DMS114 treated with DMSO at 0.1 percent for 48 hours (cell line): ENCODE measurements at regions not wholly inside any gene's neighbourhood (a gene's known extent, or its start where the extent isn't known, plus 50 kb on each side); places are given as distances from the start of the nearest gene placed in this dataset.

Source experiments
- DNase-seq: peaks from one replicate; lab custom pipeline; 2025; ENCODE audit not compliant: unreplicated experiment; lab: John Stamatoyannopoulos, UW

DNA sequence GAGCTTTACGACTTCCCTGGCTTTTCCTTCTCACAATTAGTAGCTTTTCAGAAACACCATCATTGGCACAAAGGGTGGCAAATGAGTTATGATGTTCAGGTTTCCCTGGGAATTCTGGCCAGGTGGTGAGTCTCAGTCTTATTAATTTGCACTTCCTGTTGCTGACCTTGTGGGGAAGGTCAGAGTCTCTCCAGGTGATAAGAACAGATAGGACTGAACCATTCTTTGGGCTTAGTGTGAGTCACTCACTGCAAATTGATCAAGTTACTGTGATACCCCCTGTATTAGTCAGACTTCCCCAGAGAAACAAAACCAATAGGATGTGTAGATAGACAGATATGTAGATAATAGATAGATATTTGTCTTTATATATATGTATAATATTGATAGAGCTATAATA lies 53.8 kb upstream of the RANBP3L start:
- no peak for DNase-seq

DNA sequence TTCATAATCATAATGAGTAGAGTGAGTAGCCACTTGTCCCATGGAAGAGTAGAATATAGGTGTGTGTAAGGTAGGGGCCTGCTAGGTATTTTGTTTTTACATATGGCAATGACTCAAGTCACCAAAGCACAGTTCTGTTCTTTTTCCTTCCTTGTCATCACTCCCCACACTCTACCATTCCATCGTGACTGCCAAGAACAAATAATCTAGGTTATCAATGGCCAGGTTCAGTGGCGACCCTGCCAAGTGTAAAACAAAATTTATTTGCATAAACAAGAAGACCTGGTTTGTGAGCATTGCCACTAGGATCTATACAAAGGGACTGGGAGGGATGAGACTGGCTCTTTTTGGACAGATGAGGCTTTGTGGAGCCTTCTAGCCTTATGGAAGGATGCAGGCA lies 55.2 kb upstream of the RANBP3L start:
- no peak for DNase-seq

DNA sequence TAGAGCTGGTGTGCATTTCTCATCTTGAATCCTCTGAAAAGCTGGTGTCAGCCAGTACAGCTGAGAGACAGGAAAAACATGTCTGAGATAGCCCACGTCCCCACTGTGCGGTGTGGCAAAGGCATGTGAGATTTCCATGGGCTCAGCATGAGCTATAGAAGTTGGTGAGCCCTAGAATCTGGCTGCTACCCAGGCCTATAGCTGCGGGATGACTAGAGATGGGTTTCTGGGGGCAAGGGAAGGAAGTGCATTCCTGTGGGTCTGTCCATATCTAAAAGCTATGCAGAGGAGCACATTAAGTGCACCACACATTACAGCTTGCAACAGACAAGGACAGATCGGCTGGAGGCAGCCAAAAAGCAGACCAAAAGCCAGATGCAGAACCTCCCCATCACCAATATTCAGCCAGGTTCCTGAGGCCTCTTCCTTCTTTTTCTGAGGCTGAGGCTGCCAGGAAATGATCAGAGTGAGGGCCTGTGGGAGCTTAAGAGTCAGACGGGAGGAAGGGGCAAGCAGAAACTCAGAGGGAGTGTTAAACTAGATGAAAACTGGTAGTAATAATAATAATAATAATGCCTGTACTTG lies 55.8 kb upstream of the RANBP3L start:
- no peak for DNase-seq

DNA sequence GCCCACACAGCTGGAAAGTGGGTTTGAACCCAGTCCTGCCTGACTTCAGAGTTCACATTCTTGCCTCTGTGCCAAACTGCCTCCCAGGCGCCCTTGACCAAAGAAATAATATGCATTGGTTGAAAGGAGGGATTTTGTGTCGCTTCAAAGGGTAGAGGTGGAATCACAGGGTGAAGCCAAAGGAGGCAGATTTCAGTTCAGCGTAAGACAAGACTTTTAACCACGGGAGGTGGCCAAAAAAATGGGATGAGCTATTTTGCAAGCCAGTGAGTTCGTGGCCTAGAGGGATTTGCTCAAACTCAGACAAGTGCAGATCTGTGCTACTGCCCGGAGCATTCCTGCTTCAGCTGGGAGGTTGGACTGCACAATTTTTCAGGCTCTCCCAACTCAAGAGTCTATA lies 57.6 kb upstream of the RANBP3L start:
- no peak for DNase-seq

DNA sequence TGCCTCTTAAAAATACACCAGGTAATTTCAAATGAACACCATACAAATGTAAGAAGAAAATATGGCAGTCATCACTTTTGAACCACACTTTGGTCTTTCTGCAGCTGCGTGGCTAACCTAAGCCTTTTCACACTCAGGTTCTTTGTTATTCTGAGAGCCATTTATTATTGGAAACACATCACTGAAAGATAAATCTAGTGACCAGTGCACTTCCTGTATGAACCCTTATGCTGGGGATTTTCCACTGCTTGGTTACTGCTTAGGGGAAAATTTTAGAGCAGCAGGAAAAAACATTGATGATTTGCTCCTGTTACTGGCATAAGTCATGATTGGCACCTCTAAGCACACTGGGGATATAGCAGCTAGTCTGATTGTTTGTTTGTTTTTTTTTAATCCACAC lies 58.6 kb upstream of the RANBP3L start:
- no peak for DNase-seq

DNA sequence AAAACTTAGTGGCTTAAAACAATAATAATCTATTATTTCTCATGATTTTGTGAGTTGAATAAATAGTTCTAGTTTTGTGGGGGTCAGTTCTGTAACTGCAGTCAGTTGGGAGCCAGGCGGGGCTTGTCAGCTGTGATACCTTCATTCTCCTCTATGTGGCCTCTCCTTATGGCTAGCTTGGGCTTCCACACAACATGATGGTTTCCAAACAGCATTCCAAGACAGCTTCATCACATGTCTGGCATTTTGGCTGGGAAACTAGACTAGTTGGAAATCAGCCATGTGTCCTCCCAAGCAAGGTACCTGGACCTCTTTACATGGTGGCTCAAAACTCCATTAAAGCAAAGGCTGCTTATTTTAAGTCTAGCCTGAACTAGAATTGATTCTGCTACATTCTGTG lies 61.4 kb upstream of the RANBP3L start:
- no peak for DNase-seq

DNA sequence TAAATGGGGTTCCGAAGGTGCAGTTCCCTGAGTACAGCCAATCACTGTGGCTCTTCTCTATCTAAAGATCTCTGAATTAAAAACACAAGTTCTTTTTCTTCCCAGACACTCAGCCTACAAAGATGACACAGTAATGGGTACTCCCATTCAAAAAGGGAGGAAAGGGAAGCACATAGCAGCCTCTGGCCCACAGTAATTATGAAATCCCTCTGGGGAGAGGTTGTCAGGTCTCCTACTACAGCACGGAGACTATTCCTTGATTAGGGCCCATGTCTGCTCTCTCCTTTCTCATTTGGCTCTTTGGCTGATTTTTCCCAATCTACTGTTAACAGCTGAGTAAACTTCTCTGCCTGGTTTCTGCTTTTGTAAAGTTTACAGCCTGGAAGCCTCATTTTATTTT lies 62.0 kb upstream of the RANBP3L start:
- no peak for DNase-seq

DNA sequence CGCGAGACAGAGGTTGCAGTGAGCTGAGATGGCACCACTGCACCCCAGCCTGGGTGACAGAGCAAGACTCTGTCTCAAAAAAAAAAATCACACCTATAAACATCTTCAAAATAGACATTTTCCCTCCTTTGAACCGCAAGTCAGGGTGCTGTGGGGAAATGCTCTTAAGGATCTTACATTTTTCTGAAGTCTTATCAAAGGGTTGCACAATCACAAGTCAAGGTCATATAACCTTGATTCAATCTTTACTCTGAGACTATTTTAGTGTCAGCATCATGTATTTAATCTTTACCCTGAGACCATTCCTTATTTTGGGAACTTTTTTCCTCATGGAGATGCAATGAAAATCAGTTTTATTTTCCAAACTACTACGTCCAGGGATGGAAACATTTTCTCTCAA lies 62.8 kb upstream of the RANBP3L start:
- no peak for DNase-seq

DNA sequence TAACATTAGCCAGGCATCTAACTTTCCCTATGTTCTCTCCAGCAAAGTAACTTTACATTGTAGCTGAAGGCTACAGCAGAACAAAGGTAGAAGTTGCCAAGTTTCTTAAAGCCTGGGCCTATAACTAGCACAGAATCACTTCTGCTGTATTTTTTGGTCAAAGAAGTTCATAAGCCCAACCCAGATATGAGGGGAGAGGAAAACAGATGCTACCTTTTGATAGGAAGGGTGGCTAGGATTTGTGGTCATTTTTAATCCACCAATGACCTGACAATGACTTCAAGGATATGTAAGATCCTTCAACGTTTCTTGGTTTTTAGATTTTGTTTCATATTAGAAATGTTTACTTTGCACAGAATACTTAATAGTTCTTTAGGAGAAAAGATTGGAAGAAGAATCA lies 64.2 kb upstream of the RANBP3L start:
- no peak for DNase-seq

DNA sequence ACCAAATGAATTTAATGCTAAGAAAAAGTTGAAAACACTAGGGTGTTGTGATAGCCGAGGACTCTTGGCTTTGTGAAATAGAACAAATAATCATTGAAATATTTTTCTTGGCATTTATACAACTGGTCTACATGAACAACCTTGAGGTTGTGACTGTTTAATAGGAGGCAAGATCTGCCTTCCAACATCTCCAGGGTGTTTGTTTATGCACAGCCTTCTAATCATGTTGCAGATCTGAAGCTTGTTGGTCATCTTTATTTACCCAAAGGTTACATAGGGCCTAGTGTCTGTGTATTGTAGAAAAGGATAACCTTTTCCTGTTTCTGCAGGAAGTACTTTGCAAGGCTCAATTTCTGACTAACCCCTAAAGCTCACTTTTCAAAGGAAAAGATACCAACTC lies 65.2 kb upstream of the RANBP3L start:
- no peak for DNase-seq

DNA sequence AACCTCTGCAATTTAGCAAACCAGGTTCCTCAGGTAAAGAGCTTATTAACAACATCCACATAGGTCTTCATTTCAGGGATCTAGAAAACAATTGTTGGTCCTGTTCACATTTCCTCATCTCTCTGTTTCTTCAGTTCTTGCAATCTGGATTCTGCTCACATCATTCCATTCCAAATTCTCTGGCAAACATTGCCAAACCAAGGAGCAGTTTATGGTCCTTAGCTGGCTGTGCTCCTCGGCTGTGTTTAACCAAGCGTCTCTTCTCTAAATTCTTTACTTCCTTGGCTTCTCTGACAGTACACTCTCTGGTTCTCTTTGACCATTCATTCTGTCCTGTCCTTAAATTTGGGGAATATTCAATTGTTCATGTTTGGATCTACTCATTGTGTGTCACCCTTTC lies 65.8 kb upstream of the RANBP3L start:
- no peak for DNase-seq

DNA sequence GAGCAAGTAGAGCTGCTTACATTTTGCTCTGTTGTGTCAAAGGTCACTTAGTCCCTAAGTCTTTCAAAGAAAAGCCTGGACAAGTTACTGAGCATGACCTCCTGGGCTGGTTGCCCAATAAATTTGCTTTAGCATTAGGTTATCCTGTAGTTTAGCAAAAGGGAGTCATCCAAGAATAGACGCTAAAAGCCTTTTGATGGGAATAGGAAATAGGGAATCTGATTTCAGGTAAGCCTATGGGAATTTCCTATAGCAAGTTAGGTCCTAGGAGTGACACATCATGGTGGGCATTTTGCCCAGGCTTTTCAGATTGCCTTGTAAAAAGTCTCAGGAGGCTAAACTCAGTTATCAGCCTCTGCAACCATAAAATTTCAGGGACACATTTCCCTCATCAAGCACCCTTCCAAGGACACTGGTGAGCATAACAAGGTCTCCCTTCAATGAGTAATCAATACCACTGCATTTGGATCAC lies 67.6 kb upstream of the RANBP3L start:
- DNase-seq, result no peak

DNA sequence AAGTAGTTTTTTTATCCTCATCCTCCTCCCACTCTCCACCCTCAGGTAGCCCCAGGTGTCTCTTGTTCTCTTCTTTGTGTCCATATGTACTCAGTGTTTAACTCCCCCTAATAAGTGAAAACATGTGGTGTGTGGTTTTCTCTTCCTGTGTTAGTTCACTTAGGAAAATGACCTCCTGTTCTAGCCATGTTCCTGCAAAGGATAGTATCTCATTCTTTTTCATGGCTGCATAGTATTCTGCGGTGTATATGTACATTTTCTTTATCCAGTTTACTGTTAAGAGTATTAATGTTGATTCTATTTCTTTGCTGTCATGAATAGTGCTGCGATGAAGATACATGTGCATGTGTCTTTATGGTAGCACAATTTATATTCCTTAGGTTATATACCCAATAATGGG lies 68.4 kb upstream of the RANBP3L start:
- no peak for DNase-seq

DNA sequence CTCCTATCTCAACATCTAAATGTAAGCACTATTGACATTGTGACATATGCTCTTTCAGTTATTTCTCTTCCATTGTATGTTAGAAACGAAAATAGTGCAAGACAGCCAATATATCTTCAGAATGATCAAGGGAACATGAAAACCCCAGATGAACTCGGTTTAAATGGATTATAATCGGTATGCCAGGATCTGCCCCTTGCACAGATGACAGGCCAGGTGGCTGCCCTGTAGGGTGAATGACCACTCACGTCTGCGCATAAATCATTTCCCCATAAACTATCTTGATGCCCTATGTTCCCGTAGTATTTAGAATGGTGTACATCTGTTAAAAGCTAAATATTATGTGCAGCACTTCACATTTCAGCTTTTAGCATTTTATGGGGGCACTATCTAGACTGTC lies 69.7 kb upstream of the RANBP3L start:
- DNase-seq, result no peak

DNA sequence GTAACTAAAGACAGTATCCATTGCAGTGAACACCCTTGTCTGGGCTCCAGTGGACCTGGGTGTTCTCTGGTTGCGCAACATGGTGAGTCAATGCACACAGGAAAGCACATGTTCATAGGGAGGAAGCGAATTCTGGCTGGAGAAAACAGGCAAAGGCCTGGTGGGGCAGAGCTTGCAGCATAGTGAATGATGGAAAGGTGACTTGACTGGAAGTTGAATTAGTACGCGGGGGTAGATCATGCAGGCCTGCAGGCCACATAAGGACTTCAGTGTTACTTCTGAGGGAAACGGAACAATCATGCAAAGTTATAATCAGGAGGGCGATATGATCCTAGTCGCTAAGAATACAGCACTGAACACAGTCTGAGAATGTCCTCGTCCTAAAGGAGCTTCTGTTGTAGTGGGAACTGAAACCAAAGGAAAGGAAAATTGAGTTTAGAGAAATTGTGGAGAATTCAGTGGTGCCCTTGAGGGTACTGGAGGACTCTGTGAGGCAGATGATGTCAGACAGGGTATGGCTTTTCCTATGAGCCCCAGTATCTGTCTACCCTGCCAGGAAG lies 71.9 kb upstream of the RANBP3L start:
- DNase-seq, result no peak

DNA sequence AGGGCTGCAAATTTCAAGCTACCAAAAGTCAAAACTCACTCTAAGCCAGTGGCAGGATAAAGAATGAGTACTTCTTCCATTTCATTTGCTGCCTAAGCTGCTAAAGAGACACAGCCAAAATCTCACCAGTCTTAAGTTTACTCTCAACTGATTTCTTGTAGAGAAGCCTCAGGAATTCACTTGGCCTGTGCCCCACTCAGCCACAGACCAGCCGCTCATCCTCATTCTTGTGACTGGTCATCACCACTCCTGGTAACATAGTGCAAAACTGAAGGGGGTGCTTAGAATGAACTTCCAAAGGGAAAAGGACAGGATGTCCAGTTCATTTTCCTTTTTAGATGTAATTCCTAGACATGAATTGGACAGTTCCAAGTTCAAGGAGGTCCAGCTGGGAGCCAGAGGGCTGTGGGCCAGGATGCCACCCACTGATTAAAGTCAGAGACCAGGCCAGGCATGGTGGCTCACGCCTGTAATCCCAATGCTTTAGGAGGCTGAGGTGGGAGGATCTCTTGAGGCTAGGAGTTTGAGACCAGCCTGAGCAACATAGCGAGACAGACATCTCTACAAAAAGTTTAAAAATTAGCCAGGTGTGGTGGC lies 72.7 kb upstream of the RANBP3L start:
- DNase-seq, result no peak

DNA sequence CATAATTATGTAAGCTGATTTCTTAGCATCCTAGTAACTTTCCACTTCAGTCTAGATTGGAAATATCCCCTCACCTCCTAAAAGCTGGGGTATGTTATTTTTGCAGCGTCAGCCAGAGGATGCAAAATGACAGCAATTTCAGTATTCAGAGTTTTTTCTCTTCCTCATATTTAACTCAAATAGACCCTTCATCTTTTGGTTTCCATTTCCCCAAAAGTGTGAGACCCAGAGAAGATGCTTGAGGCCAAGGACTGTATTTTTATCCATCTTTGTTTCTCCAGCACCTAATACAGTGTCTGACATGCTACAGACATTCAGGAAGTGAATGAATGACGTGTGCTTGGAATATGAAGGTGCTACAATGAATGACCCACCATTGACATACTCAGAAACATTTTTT lies 75.5 kb upstream of the RANBP3L start:
- DNase-seq, result no peak

DNA sequence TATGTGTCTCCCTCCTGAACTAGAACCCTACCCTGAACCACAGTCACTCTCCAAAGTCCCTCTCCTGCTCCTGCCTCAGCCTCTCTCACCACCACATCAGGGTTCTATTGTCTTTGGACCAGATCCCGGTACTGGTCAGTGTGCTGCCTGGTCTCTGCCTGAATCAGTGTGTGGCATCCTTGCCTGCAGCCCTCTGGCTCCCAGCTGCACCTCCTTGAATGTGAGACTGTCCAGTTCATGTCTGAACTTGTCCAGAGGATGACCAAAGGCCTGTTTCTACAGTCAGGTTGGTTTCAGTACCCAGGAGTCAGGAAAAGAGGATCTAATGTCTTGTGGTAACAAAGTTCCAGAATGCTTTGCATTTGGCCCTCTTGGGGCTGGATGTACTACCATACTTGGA lies 76.8 kb upstream of the RANBP3L start:
- DNase-seq, result no peak

DNA sequence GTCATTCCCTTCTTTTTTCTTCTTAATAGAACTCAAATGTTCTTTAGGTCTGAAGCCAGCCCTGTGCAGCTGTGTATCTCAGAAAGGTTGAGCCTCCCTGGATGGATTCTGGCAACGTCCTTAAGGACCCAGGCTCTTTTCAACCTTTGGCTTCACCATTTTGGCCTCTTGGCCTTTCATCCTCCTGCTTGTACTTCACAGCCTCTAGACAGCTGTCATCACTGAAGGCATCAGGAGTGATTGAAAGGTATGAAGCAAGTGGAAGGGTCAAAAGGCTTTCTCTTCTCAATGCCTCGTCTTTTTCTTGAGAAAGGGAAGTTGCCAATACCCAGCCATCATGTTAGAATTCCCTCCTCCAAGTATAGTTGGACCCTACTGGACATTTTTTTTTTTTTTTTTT lies 81.2 kb upstream of the RANBP3L start:
- DNase-seq, result no peak

DNA sequence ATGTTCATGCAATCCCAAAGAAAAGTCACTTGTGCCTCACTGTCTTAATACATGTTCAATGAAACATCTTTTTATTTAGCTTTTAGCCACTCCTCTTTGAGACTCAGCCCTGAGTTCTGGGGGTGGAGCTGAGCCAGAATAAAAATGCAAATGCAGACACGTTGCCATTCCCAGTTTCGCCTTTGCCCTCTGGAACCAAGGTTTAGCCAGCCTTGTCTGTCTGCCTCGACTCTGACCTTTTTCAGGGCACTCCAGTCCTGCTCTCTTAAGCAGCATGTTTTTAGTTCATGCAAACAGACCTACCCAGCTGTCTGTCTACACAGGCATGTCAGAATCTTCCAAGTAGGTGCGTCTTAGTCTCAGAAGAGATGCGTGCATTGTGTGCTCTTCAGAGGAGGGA lies 82.2 kb upstream of the RANBP3L start:
- DNase-seq, result no peak

DNA sequence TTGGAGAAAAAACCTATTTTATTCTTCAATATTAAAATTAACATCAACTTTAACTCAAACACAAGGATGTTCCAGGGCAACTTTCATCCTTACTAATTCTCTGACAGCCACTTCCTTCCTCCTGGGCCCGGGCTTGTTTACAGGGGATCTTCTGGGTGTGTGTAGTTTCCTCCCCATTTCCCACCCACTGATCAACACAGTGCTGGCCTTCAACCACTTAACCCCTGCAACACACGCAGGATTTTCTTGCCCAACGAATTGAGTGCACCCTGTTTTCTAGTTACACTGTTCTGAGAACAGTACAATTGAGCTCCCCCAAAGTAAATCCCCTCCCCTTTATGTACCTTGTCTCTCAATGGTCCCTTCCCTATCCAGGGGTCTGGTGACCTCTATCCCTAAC lies 83.1 kb upstream of the RANBP3L start:
- DNase-seq, result no peak

DNA sequence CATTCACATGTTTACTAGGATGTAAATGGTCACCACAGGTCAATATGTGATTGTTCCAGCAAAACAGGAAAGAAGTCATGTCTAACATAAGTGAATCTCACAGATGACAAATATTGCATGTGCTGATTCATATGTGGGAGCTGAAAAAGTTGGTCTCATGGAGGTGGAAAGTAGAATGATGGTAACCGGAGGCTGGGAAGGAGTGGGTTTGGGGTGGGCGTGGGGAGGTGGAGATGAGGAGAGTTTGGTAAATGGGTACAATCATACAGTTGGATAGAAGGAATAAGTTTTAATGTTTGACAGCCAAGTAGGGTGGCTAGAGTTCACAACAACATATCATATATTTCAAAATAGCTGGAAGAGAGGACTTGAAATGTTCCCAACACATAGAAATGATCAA lies 83.8 kb upstream of the RANBP3L start:
- DNase-seq, result no peak

DNA sequence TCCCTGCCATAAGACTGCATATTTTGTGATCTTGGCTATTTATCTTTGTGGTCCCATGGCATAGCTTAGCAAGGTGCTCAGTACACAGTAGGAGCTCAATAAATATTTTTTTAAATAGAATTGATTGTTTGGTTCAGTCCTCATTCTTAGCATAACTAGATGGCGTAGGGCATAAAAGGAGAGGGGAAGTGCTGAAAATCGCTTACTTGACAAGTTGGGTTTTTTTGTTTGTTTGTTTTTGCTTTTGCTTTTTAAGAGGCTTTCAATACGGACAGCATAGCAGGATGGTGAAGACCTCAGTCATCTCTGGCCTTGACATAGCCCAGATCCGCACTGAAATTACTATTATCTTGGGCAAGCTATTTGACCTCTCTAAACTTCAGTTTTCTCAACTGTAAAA lies 86.6 kb upstream of the RANBP3L start:
- no peak for DNase-seq
